ENCODE measurements at regions not wholly inside any gene's neighbourhood (a gene's known extent, or its start where the extent isn't known, plus 50 kb on each side); places are given as distances from the start of the nearest gene placed in this dataset.

GRCh38 chr3:150329408-150329807 is 78.7 kb upstream of the TSC22D2 start:
- TF ChIP-seq CTCF (IDR thresholded peaks at IDR 0.05): no peak
- no peak for TF ChIP-seq EZH2 (IDR thresholded peaks at IDR 0.05; ENCODE audit: borderline replicate concordance, insufficient read depth, low read depth, low read length, poor library complexity, severe bottlenecking)
